Panc1 (cell line): ENCODE measurements at regions not wholly inside any gene's neighbourhood (a gene's known extent, or its start where the extent isn't known, plus 50 kb on each side); places are given as distances from the start of the nearest gene placed in this dataset.

ENCODE experiments used
- ATAC-seq: fragments of 200-7000 bp; cut with Tn5 transposase; 2 replicates; pipeline ENCODE4 v1.9.1; 2020; ENCODE audit warnings: mild to moderate bottlenecking, moderate library complexity
- BruUV-seq: library from RNA; stranded (reverse); fragments of 400-500 nt; replicated peaks from 2 replicates; lab custom pipeline; 2021; lab: Mats Ljungman, UMichigan
- CTCF ChIA-PET: fragments of 300-600 bp; sonication (Branson Sonifier 250); formaldehyde crosslinking; loops from one replicate; lab custom pipeline; 2022; ENCODE audit warnings: antibody characterized with exemption; lab: Charles Lee
- POLR2A ChIA-PET: fragments of 300-600 bp; sonication (Branson Sonifier 250); formaldehyde crosslinking; loops from one replicate; lab custom pipeline; 2022; ENCODE audit warnings: antibody characterized with exemption; lab: Charles Lee
- DNase-seq: peaks from one replicate; pipeline ENCODE4 v3.0.0-alpha.2; 2010; ENCODE audit warnings: low read depth, low spot score
- H3K27ac ChIP-seq: 2 replicates; pipeline ENCODE4 v1.5.1; 2011; ENCODE audit warnings: mild to moderate bottlenecking, low read length, inconsistent platforms
- H3K27me3 ChIP-seq: fragments of 200-500 bp; sonication (Bioruptor generic); 2 replicates; pipeline ENCODE4 v1.6.0; 2014; ENCODE audit warnings: low read length, inconsistent platforms; ENCODE audit not compliant: control insufficient read depth, insufficient read depth
- H3K36me3 ChIP-seq: fragments of 200-500 bp; sonication (Bioruptor generic); 2 replicates; pipeline ENCODE4 v1.5.1; 2014; ENCODE audit warnings: inconsistent platforms, mild to moderate bottlenecking, low read length, moderate library complexity; ENCODE audit not compliant: control insufficient read depth, insufficient read depth
- H3K4me1 ChIP-seq: 2 replicates; pipeline ENCODE4 v1.5.1; 2011; ENCODE audit warnings: inconsistent platforms, mild to moderate bottlenecking, low read length, moderate library complexity; ENCODE audit not compliant: control insufficient read depth, insufficient read depth
- H3K4me3 ChIP-seq, 2 experiments: 2 replicates each; pipeline ENCODE4 v1.5.1; 2011 to 2012; ENCODE audit warnings: low read depth in 2 of 2, low read length in 2 of 2, mild to moderate bottlenecking in 2 of 2, inconsistent platforms in 1 of 2, moderate library complexity in 1 of 2
- H3K9me3 ChIP-seq: fragments of 200-500 bp; sonication (Bioruptor generic); 2 replicates; pipeline ENCODE4 v1.5.1; 2014; ENCODE audit warnings: low read depth, mild to moderate bottlenecking, inconsistent platforms, low read length, moderate library complexity; ENCODE audit not compliant: control insufficient read depth, insufficient read depth
- POLR2AphosphoS5 ChIP-seq: IDR thresholded peaks from 2 replicates; pipeline ENCODE4 v1.6.1; 2012; ENCODE audit warnings: mild to moderate bottlenecking, low read depth, low read length, moderate library complexity
- SIN3A ChIP-seq: IDR thresholded peaks from 2 replicates; pipeline ENCODE4 v1.6.1; 2012; ENCODE audit warnings: low read depth, mild to moderate bottlenecking, low read length, moderate library complexity, borderline replicate concordance; ENCODE audit not compliant: insufficient read depth
- TCF7L2 ChIP-seq: IDR thresholded peaks from 2 replicates; pipeline ENCODE4 v1.6.1; 2011; ENCODE audit warnings: mild to moderate bottlenecking, low read depth, low read length, inconsistent platforms
- in situ Hi-C: cut with HindIII; loops from 2 replicates; pipeline ENCODE4 v1.10.0; 2016; ENCODE audit warnings: low sequenced_read_pairs, low pct_unique_long_range_greater_than_20kb
- intact Hi-C: fragments of 100-400 bp; cut with micrococcal nuclease; formaldehyde crosslinking; loops from one replicate; pipeline ENCODE4 v1.10.0; 2022; ENCODE audit not compliant: unreplicated experiment
- TF ChIP-seq, protein P1 (sequence below): fragments of 450-650 bp; IDR thresholded peaks from 2 replicates; pipeline ENCODE4 v1.5.1; 2017; ENCODE audit warnings: mild to moderate bottlenecking
- TF ChIP-seq, protein P2 (sequence below), 2 experiments: IDR thresholded peaks; 2 replicates each; pipeline ENCODE4 v1.6.1; 2011 to 2012; ENCODE audit warnings: low read depth in 2 of 2, control low read depth in 1 of 2, low read length in 1 of 2, mild to moderate bottlenecking in 1 of 2, moderate library complexity in 1 of 2; ENCODE audit not compliant: insufficient read depth in 1 of 2

DNA sequence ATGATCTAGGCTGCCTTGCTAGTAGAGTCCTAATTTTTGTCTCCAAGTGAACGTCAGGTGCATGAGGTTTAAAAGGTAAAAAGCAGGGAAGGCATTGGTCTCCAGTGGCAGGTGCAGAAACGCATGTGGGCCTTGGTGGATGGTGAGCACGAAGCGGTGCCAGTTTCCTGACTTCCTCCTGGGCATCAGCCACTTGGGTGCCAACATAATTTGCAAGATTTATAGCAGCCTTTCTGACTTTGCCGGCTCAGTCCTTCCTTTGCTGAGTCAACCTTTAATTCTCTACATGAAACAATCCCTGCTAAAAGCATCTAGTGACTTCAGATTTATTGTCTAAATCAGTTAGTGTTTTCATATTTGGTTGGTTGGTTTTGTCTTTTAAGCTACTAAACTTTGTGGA, 355.7 kb upstream of the TMEM132C start:
- ATAC-seq (no peak), DNase-seq (no peak)
- ChIA-PET CTCF (no interaction called here), POLR2A (no interaction called here)
- H3K9me3 ChIP-seq = no peaks in the 10 kb centered on the region
- no peaks in the 10 kb centered on the region for H3K36me3 ChIP-seq
- in situ Hi-C loops (no loop called here), intact Hi-C loops (no loop called here)
- TF ChIP-seq, protein P1, sequence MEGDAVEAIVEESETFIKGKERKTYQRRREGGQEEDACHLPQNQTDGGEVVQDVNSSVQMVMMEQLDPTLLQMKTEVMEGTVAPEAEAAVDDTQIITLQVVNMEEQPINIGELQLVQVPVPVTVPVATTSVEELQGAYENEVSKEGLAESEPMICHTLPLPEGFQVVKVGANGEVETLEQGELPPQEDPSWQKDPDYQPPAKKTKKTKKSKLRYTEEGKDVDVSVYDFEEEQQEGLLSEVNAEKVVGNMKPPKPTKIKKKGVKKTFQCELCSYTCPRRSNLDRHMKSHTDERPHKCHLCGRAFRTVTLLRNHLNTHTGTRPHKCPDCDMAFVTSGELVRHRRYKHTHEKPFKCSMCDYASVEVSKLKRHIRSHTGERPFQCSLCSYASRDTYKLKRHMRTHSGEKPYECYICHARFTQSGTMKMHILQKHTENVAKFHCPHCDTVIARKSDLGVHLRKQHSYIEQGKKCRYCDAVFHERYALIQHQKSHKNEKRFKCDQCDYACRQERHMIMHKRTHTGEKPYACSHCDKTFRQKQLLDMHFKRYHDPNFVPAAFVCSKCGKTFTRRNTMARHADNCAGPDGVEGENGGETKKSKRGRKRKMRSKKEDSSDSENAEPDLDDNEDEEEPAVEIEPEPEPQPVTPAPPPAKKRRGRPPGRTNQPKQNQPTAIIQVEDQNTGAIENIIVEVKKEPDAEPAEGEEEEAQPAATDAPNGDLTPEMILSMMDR = no peak
- TF ChIP-seq TCF7L2 (no peak), SIN3A (no peak), POLR2AphosphoS5 (no peak)
- TF ChIP-seq, protein P2, sequence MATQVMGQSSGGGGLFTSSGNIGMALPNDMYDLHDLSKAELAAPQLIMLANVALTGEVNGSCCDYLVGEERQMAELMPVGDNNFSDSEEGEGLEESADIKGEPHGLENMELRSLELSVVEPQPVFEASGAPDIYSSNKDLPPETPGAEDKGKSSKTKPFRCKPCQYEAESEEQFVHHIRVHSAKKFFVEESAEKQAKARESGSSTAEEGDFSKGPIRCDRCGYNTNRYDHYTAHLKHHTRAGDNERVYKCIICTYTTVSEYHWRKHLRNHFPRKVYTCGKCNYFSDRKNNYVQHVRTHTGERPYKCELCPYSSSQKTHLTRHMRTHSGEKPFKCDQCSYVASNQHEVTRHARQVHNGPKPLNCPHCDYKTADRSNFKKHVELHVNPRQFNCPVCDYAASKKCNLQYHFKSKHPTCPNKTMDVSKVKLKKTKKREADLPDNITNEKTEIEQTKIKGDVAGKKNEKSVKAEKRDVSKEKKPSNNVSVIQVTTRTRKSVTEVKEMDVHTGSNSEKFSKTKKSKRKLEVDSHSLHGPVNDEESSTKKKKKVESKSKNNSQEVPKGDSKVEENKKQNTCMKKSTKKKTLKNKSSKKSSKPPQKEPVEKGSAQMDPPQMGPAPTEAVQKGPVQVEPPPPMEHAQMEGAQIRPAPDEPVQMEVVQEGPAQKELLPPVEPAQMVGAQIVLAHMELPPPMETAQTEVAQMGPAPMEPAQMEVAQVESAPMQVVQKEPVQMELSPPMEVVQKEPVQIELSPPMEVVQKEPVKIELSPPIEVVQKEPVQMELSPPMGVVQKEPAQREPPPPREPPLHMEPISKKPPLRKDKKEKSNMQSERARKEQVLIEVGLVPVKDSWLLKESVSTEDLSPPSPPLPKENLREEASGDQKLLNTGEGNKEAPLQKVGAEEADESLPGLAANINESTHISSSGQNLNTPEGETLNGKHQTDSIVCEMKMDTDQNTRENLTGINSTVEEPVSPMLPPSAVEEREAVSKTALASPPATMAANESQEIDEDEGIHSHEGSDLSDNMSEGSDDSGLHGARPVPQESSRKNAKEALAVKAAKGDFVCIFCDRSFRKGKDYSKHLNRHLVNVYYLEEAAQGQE (IDR thresholded peaks at IDR 0.05; ENCODE audit: insufficient read depth in 1 of 2, low read depth in 2 of 2, low read length in 1 of 2) = no peak
- no peak overlapping the region for H3K4me3 ChIP-seq
- no TSS peak for BruUV-seq
- H3K4me1 ChIP-seq = no peaks in the 10 kb centered on the region
- H3K27ac ChIP-seq = no peak overlapping the region
- no peaks in the 10 kb centered on the region for H3K27me3 ChIP-seq

DNA sequence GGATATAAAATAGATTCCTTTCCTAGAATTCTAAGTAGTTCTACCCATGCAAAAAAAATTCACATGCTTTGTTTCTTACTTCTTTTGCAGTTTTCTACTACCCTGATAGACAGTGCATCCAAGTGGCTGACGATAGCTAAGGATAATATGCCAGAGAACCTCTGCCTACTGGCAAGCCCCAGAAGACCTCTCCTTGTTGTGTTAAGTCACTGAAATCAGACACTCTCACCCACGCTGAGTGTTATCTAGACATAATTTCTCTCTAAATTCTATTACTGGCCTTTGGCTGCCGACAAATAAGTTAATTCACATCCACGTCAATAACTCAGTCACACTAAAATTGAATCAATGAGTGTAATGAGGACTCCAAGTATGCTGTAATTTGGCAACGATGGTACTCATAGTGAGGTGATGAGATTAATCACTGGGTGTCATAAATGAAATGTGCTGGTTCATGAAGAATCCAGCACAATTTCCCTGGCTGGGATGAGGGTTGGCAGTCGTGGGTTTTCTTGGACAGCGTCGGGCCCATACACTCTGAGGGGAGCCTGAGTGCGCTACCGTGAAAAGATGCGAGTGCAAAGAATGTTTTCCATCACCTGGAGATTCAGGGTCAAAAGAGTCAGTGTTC, 354.8 kb upstream of the TMEM132C start:
- H3K27ac ChIP-seq = no peak overlapping the region
- H3K4me1 ChIP-seq = no peaks in the 10 kb centered on the region
- DNase-seq = no peak
- TF ChIP-seq, protein P2 (IDR thresholded peaks at IDR 0.05; ENCODE audit: insufficient read depth in 1 of 2, low read depth in 2 of 2, low read length in 1 of 2) = no peak
- ChIA-PET POLR2A (no interaction called here), CTCF (no interaction called here)
- ATAC-seq = no peak
- no peaks in the 10 kb centered on the region for H3K36me3 ChIP-seq
- no peak overlapping the region for H3K4me3 ChIP-seq
- no peaks in the 10 kb centered on the region for H3K27me3 ChIP-seq
- intact Hi-C loops (no loop called here), in situ Hi-C loops (no loop called here)
- no TSS peak for BruUV-seq
- no peaks in the 10 kb centered on the region for H3K9me3 ChIP-seq
